ENCODE measurements at regions not wholly inside any gene's neighbourhood (a gene's known extent, or its start where the extent isn't known, plus 50 kb on each side); places are given as distances from the start of the nearest gene placed in this dataset.

DNA sequence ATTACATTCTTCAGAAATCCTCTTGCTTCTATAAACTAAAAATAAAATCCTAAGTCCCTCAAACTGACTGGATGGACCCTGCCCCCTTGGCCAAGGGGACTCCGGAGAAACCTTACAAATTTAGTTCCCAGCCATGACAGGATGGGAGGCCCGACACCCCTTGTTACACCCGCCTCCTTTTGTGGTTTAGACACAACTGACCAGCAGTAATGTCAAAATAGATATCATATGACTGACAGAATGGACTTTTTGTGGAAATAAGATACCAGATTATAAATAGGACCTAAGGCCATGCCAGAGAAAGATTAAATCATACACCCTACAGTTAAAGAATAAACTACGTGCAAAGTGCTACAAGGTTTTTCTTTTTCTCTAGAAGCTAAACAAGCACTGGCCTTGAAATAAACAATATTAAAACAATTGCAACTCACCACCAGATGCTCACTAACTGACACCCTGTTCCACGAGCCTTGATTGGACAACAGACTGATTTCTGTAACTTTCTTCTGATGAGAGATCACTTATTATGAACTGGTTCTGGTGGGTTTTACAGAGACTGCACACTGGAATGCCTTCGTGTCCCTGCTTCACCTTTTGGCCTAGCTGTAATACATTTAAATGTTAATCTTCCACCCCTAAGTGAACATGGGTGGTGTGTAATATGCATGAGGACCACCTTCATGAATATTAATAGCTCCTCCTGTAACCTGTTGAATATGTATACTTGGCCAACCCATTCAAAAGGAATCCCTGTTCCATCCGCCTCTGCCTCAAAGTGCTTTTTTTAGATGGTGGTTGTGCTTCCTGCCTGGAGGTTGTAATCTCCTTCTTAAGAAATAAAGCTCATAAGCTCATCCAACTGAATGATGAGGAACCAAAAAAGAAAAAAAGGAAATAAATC is 99.6 kb downstream of the ODF2L start:
- TF ChIP-seq, protein P1, sequence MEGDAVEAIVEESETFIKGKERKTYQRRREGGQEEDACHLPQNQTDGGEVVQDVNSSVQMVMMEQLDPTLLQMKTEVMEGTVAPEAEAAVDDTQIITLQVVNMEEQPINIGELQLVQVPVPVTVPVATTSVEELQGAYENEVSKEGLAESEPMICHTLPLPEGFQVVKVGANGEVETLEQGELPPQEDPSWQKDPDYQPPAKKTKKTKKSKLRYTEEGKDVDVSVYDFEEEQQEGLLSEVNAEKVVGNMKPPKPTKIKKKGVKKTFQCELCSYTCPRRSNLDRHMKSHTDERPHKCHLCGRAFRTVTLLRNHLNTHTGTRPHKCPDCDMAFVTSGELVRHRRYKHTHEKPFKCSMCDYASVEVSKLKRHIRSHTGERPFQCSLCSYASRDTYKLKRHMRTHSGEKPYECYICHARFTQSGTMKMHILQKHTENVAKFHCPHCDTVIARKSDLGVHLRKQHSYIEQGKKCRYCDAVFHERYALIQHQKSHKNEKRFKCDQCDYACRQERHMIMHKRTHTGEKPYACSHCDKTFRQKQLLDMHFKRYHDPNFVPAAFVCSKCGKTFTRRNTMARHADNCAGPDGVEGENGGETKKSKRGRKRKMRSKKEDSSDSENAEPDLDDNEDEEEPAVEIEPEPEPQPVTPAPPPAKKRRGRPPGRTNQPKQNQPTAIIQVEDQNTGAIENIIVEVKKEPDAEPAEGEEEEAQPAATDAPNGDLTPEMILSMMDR (IDR thresholded peaks at IDR 0.05; ENCODE audit: insufficient read depth, low read depth, low read length, missing control alignments): no peak
- no peak overlapping the region for H3K4me3 ChIP-seq (ENCODE audit: low read length)
- no peak for DNase-seq (ENCODE audit: low read depth)

- no peak for DNase-seq (ENCODE audit: low read depth)
- TF ChIP-seq, protein P1 (IDR thresholded peaks at IDR 0.05; ENCODE audit: insufficient read depth, low read depth, low read length, missing control alignments): no peak
- no peak overlapping the region for H3K4me3 ChIP-seq (ENCODE audit: low read length)
These were observed 106.4 kb downstream of the ODF2L start for GRCh38 chr1:86289746-86290145.

GRCh38 chr1:86289161-86289560 is 107.0 kb downstream of the ODF2L start:
- TF ChIP-seq, protein P1 (IDR thresholded peaks at IDR 0.05; ENCODE audit: insufficient read depth, low read depth, low read length, missing control alignments): no peak
- H3K4me3 ChIP-seq (ENCODE audit: low read length): no peak overlapping the region
- no peak for DNase-seq (ENCODE audit: low read depth)

GRCh38 chr1:86288586-86289147 is 107.5 kb downstream of the ODF2L start:
- no peak for DNase-seq (ENCODE audit: low read depth)
- no peak overlapping the region for H3K4me3 ChIP-seq (ENCODE audit: low read length)
- TF ChIP-seq, protein P1 (IDR thresholded peaks at IDR 0.05; ENCODE audit: insufficient read depth, low read depth, low read length, missing control alignments): no peak

GRCh38 chr1:86285796-86286195 is 110.3 kb downstream of the ODF2L start:
- TF ChIP-seq, protein P1 (IDR thresholded peaks at IDR 0.05; ENCODE audit: insufficient read depth, low read depth, low read length, missing control alignments): no peak
- no peak for DNase-seq (ENCODE audit: low read depth)
- no peak overlapping the region for H3K4me3 ChIP-seq (ENCODE audit: low read length)

DNA sequence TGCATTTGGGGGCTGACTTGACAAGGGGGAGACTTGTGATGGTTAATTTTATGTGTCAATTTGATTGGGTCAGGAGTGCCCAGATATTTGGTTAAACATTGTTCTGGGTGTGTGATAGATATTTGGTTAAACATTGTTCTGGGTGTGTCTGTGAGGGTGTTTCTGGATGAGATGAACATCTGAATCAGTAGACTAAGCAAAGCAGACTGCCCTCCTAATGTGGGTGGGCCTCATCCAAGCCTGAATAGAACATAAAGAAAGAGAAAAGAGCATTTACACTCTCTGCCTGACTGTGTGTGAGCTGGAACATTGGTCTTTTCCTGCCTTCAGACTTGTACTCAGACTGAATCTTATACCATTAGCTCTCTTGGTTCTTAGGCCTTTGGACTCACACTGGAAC is 113.5 kb downstream of the ODF2L start:
- TF ChIP-seq, protein P1 (IDR thresholded peaks at IDR 0.05; ENCODE audit: insufficient read depth, low read depth, low read length, missing control alignments): no peak
- DNase-seq (ENCODE audit: low read depth): no peak
- no peak overlapping the region for H3K4me3 ChIP-seq (ENCODE audit: low read length)
